ENCODE measurements at regions not wholly inside any gene's neighbourhood (a gene's known extent, or its start where the extent isn't known, plus 50 kb on each side); places are given as distances from the start of the nearest gene placed in this dataset.
A peak's percentile ranks its signal among the peaks of the same experiment; 100 is the strongest.

GRCh38 chr7:98771519-98771918 is 98.3 kb downstream of the TMEM130 start:
- H3K23ac ChIP-seq (ENCODE audit: insufficient read length, low read depth, low read length), result no peak overlapping the region
- no peak overlapping the region for H2AK5ac ChIP-seq (ENCODE audit: insufficient read length, low read length)
- H4K5ac ChIP-seq (ENCODE audit: insufficient read length, low read depth, low read length), result no peak overlapping the region
- Mint-ChIP-seq H3K4me3 (peak overlapping the region; percentile 45 to 65; a peak in 4 of 5 replicates), H3K36me3 (ENCODE audit: insufficient read depth in 1 of 3, low read depth in 3 of 3) (no peaks in the 10 kb centered on the region), H3K27me3 (ENCODE audit: low read depth) (peaks cover 23% of the 10 kb centered on the region), H3K9me3 (no peaks in the 10 kb centered on the region), H3K4me1 (peaks cover 31 to 48% of the 10 kb centered on the region in 2 experiments), H3K27ac (peak overlapping the region in 2 of 3 experiments; percentile 74 to 81; a peak in 4 of 7 replicates)
- no peak overlapping the region for H4K8ac ChIP-seq (replicated peaks; ENCODE audit: insufficient read length, low read depth, low read length)
- peaks cover 5% of the 10 kb centered on the region; the same call in 1 of the 2 replicates for H3K4me1 ChIP-seq (ENCODE audit: insufficient read depth, low read length)
- no peak overlapping the region for H3K18ac ChIP-seq (ENCODE audit: insufficient read length, low read depth, low read length)
- H3K9me3 ChIP-seq (ENCODE audit: control insufficient read depth, low read depth, low read length), result no peaks in the 10 kb centered on the region
- no peak overlapping the region for H3K9ac ChIP-seq (ENCODE audit: extremely low read depth, insufficient read length, low read length)
- no peak for TF ChIP-seq CTCF (conservative IDR thresholded peaks at IDR 0.05)
- no peaks in the 10 kb centered on the region for H3K79me1 ChIP-seq (ENCODE audit: insufficient read depth, low read depth, low read length, poor library complexity, severe bottlenecking)
- no peaks in the 10 kb centered on the region for H3K79me2 ChIP-seq (ENCODE audit: insufficient read depth, low read length)
- no peaks in the 10 kb centered on the region for H4K20me1 ChIP-seq (ENCODE audit: control insufficient read depth, insufficient read depth, insufficient read length)
- no peak overlapping the region for H2BK15ac ChIP-seq (ENCODE audit: low read depth, low read length)
- DNase-seq, result peak; percentile 45
- H3K23me2 ChIP-seq (ENCODE audit: insufficient read length, low read depth, low read length, poor library complexity, severe bottlenecking), result peaks cover 7% of the 10 kb centered on the region
- H3K14ac ChIP-seq (ENCODE audit: insufficient read depth, low read length), result peak overlapping the region; percentile 4; the same call in 1 of the 2 replicates
- no peak overlapping the region for H3T11ph ChIP-seq (ENCODE audit: low read length)
- no peak overlapping the region for H4K91ac ChIP-seq (ENCODE audit: insufficient read length, low read depth, low read length)
- no peaks in the 10 kb centered on the region for H3K27me3 ChIP-seq (ENCODE audit: insufficient read depth, low read length)
- WGBS (ENCODE audit: extremely low coverage, insufficient read length, low lambda C conversion rate), result no CpG with 5 or more reads among the region's 6 CpGs
- H2BK20ac ChIP-seq (ENCODE audit: low read depth, low read length, poor library complexity, severe bottlenecking), result no peak overlapping the region
- H2BK120ac ChIP-seq (ENCODE audit: low read depth, low read length, poor library complexity, severe bottlenecking), result no peak overlapping the region
- no peak overlapping the region for H2BK5ac ChIP-seq (ENCODE audit: insufficient read length, low read length)
- H3K27ac ChIP-seq (ENCODE audit: insufficient read length, low read depth, low read length), result peak overlapping the region; percentile 10
- H3K4me2 ChIP-seq (ENCODE audit: insufficient read depth, insufficient read length, low read length), result peak overlapping the region; percentile 48
- no peak overlapping the region for H2AFZ ChIP-seq (ENCODE audit: low read length)
- no peak overlapping the region for H2BK12ac ChIP-seq (ENCODE audit: insufficient read length, low read depth, low read length)
- H3K4ac ChIP-seq (ENCODE audit: low read depth, low read length), result no peak overlapping the region
- H3K56ac ChIP-seq (ENCODE audit: insufficient read length, low read depth, low read length), result no peak overlapping the region

All from H9 (cell line).